IMR-90 (cell line): ENCODE measurements at regions not wholly inside any gene's neighbourhood (a gene's known extent, or its start where the extent isn't known, plus 50 kb on each side); places are given as distances from the start of the nearest gene placed in this dataset.

Experiments
- ATAC-seq: fragments of 200-7000 bp; cut with Tn5 transposase; 2 replicates; pipeline ENCODE4 v1.9.1; 2020; ENCODE audit warnings: low read depth, mild to moderate bottlenecking, moderate library complexity
- BruUV-seq: library from RNA; stranded (reverse); fragments of 400-500 nt; replicated peaks from 2 replicates; lab custom pipeline; 2021; lab: Mats Ljungman, UMichigan
- CTCF ChIA-PET: fragments of 300-600 bp; formaldehyde crosslinking; extraction: SDS; loops from one replicate; lab custom pipeline; 2021; ENCODE audit warnings: antibody characterized with exemption; lab: Yijun Ruan, JAX
- POLR2A ChIA-PET: fragments of 300-600 bp; sonication (Branson Sonifier 250); formaldehyde crosslinking; loops from one replicate; lab custom pipeline; 2022; ENCODE audit warnings: antibody characterized with exemption; ENCODE audit not compliant: unreplicated experiment; lab: Charles Lee
- DNase-seq: peaks from one replicate; pipeline ENCODE4 v3.0.0; 2013
- H2AFZ ChIP-seq: replicated peaks from 2 replicates; pipeline ENCODE3; 2013; ENCODE audit warnings: low read length, mild to moderate bottlenecking; ENCODE audit not compliant: poor library complexity
- H2AK5ac ChIP-seq: 2 replicates; pipeline ENCODE4 v1.6.1; 2013; ENCODE audit warnings: low read depth, low read length, inconsistent platforms
- H2AK9ac ChIP-seq: replicated peaks from 2 replicates; pipeline ENCODE3; 2013; ENCODE audit warnings: mild to moderate bottlenecking, low read depth, low read length, moderate library complexity; ENCODE audit not compliant: poor library complexity
- H2BK120ac ChIP-seq: 2 replicates; pipeline ENCODE4 v1.6.1; 2013; ENCODE audit warnings: low read depth, low read length, inconsistent platforms
- H2BK15ac ChIP-seq: 3 replicates; pipeline ENCODE4 v1.6.1; 2013; ENCODE audit warnings: low read depth, low read length, inconsistent platforms
- H2BK20ac ChIP-seq: 2 replicates; pipeline ENCODE4 v1.6.1; 2013; ENCODE audit warnings: low read depth, mild to moderate bottlenecking, inconsistent platforms, low read length, moderate library complexity
- H2BK5ac ChIP-seq: 2 replicates; pipeline ENCODE4 v1.6.1; 2013; ENCODE audit warnings: mild to moderate bottlenecking, low read depth, low read length, inconsistent platforms; ENCODE audit not compliant: poor library complexity, severe bottlenecking
- H3K14ac ChIP-seq: replicated peaks from 2 replicates; pipeline ENCODE4 v1.6.1; 2013; ENCODE audit warnings: low read depth, low read length, inconsistent platforms
- H3K18ac ChIP-seq: 2 replicates; pipeline ENCODE4 v1.6.1; 2013; ENCODE audit warnings: low read depth, low read length, control low read depth
- H3K23ac ChIP-seq: 2 replicates; pipeline ENCODE4 v1.6.1; 2013; ENCODE audit warnings: low read depth, low read length, inconsistent platforms
- H3K27ac ChIP-seq: 2 replicates; pipeline ENCODE4 v1.5.1; 2013; ENCODE audit warnings: mild to moderate bottlenecking, control low read depth, low read length; ENCODE audit not compliant: insufficient read depth
- H3K27me3 ChIP-seq: 2 replicates; pipeline ENCODE4 v1.6.1; 2013; ENCODE audit warnings: low read length; ENCODE audit not compliant: control insufficient read depth, insufficient read depth
- H3K36me3 ChIP-seq: 2 replicates; pipeline ENCODE4 v1.6.1; 2013; ENCODE audit warnings: low read length, mixed read lengths; ENCODE audit not compliant: control insufficient read depth, insufficient read depth
- H3K4ac ChIP-seq: 2 replicates; pipeline ENCODE4 v1.6.1; 2013; ENCODE audit warnings: low read depth, low read length, inconsistent platforms
- H3K4me1 ChIP-seq: 2 replicates; pipeline ENCODE4 v1.6.1; 2013; ENCODE audit warnings: low read length, mixed read lengths; ENCODE audit not compliant: control insufficient read depth, insufficient read depth
- H3K4me2 ChIP-seq: 2 replicates; pipeline ENCODE4 v1.6.1; 2013; ENCODE audit warnings: low read depth, mild to moderate bottlenecking, control low read depth, low read length, moderate library complexity
- H3K4me3 ChIP-seq: 2 replicates; pipeline ENCODE4 v1.5.1; 2013; ENCODE audit warnings: low read depth, mild to moderate bottlenecking, control low read depth, low read length, moderate library complexity; ENCODE audit not compliant: insufficient read depth
- H3K56ac ChIP-seq: 2 replicates; pipeline ENCODE4 v1.6.1; 2013; ENCODE audit warnings: low read length, inconsistent platforms; ENCODE audit not compliant: insufficient read depth; ENCODE audit errors: extremely low read depth
- H3K79me1 ChIP-seq, 2 experiments: 2 replicates each; pipeline ENCODE4 v1.6.1; 2013; ENCODE audit warnings: low read length in 2 of 2, inconsistent platforms in 1 of 2, low read depth in 1 of 2
- H3K9ac ChIP-seq: 2 replicates; pipeline ENCODE4 v1.6.1; 2013; ENCODE audit warnings: low read depth, low read length, control low read depth
- H3K9me1 ChIP-seq: 2 replicates; pipeline ENCODE4 v1.6.1; 2013; ENCODE audit warnings: low read length, inconsistent platforms; ENCODE audit not compliant: insufficient read depth
- H3K9me3 ChIP-seq: 2 replicates; pipeline ENCODE4 v1.6.1; 2013; ENCODE audit warnings: low read length; ENCODE audit not compliant: control insufficient read depth, insufficient read depth
- H4K20me1 ChIP-seq: 2 replicates; pipeline ENCODE4 v1.6.1; 2013; ENCODE audit warnings: low read length, inconsistent platforms; ENCODE audit not compliant: insufficient read depth
- H4K5ac ChIP-seq: 2 replicates; pipeline ENCODE4 v1.6.1; 2013; ENCODE audit warnings: mild to moderate bottlenecking, low read depth, low read length, control low read depth
- H4K8ac ChIP-seq, 2 experiments: 2 replicates each; pipeline ENCODE4 v1.6.1; 2013; ENCODE audit warnings: low read depth in 2 of 2, low read length in 2 of 2, control low read depth in 1 of 2, inconsistent platforms in 1 of 2
- H4K91ac ChIP-seq: 2 replicates; pipeline ENCODE4 v1.6.1; 2013; ENCODE audit warnings: low read depth, low read length, inconsistent platforms; ENCODE audit not compliant: insufficient read depth
- CTCF ChIP-seq: conservative IDR thresholded peaks from 2 replicates; pipeline ENCODE4 v1.5.1; 2012; ENCODE audit warnings: mild to moderate bottlenecking, low read depth, low read length, improper control_type of control experiment
- MAFK ChIP-seq: IDR thresholded peaks from 2 replicates; pipeline ENCODE4 v1.6.1; 2012; ENCODE audit warnings: low read depth, low read length, improper control_type of control experiment
- WGBS, 2 experiments: methylation state at CpG; one replicate each; pipeline versions ENCODE4 v1.1.5 to v1.1.7; 2013; ENCODE audit warnings: missing lambda C conversion rate in 2 of 2; ENCODE audit not compliant: insufficient read length in 1 of 2; ENCODE audit errors: extremely low coverage in 2 of 2; 5-methylcytosine and 5-hydroxymethylcytosine counted together
- dilution Hi-C: fragments of 300-500 bp; cut with HindIII; formaldehyde crosslinking; loops from one replicate; pipeline ENCODE4 v1.14.3; 2018; ENCODE audit warnings: low sequenced_read_pairs; ENCODE audit not compliant: unreplicated experiment
- in situ Hi-C: fragments of 300-500 bp; cut with MboI; formaldehyde crosslinking; loops from 3 replicates; pipeline ENCODE4 v1.14.3; 2019; ENCODE audit warnings: low sequenced_read_pairs, inconsistent platforms, mixed read lengths
- intact Hi-C: fragments of 100-400 bp; cut with micrococcal nuclease; formaldehyde crosslinking; loops from 2 replicates; pipeline ENCODE4 v1.10.0; 2022

DNA sequence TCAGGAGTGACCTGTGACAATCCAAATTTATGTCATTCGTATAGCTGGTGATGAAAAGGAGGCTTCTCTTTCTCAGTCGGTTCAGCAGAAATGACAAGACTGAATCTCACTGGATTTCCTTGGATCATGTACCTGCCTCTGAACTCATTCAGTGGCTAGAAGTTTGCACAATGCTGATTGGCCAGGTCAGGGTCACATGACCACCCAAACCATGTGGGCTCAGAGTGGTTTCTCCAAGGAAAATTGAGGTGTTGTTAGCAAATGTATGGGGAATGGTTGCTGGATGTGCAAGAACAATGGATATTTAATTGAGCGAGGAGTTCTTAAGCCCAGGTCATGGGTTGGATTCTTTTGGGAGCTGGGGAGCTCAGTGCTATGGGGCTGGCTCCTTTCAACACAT, 227.5 kb downstream of the AACS start:
- 80% methylated on average over 1 of the region's 3 CpGs; no CpG with 5 or more reads in 1 of the 2 experiments for WGBS, 2 experiments
- H4K8ac ChIP-seq: no peak overlapping the region
- no peak overlapping the region for H2AFZ ChIP-seq
- H3K27ac ChIP-seq: no peak overlapping the region
- no peak overlapping the region for H2BK15ac ChIP-seq
- ATAC-seq (no peak), DNase-seq (no peak)
- H2BK20ac ChIP-seq: no peak overlapping the region
- no peaks in the 10 kb centered on the region for H3K4me1 ChIP-seq
- ChIA-PET CTCF (no interaction called here), POLR2A (no interaction called here)
- no peak overlapping the region for H3K23ac ChIP-seq
- H3K18ac ChIP-seq: no peak overlapping the region
- H3K9me1 ChIP-seq: no peaks in the 10 kb centered on the region
- H3K79me1 ChIP-seq: no peaks in the 10 kb centered on the region
- H2BK5ac ChIP-seq: no peak overlapping the region
- intact Hi-C loops (no loop called here), in situ Hi-C loops (no loop called here), dilution Hi-C loops (no loop called here)
- no peak overlapping the region for H2AK5ac ChIP-seq
- no TSS peak for BruUV-seq
- H2BK120ac ChIP-seq: no peak overlapping the region
- no peak overlapping the region for H3K4me2 ChIP-seq
- no peak overlapping the region for H3K14ac ChIP-seq
- TF ChIP-seq MAFK (no peak), CTCF (no peak)
- H3K9ac ChIP-seq: no peak overlapping the region
- H4K20me1 ChIP-seq: no peaks in the 10 kb centered on the region
- no peaks in the 10 kb centered on the region for H3K27me3 ChIP-seq
- no peak overlapping the region for H3K4me3 ChIP-seq
- no peak overlapping the region for H4K91ac ChIP-seq
- no peak overlapping the region for H4K5ac ChIP-seq
- no peak overlapping the region for H2AK9ac ChIP-seq
- H3K36me3 ChIP-seq: no peaks in the 10 kb centered on the region
- no peak overlapping the region for H3K56ac ChIP-seq
- H3K9me3 ChIP-seq: peaks cover 34% of the 10 kb centered on the region
- no peak overlapping the region for H3K4ac ChIP-seq
